ENCODE measurements at regions not wholly inside any gene's neighbourhood (a gene's known extent, or its start where the extent isn't known, plus 50 kb on each side); places are given as distances from the start of the nearest gene placed in this dataset.

DNA sequence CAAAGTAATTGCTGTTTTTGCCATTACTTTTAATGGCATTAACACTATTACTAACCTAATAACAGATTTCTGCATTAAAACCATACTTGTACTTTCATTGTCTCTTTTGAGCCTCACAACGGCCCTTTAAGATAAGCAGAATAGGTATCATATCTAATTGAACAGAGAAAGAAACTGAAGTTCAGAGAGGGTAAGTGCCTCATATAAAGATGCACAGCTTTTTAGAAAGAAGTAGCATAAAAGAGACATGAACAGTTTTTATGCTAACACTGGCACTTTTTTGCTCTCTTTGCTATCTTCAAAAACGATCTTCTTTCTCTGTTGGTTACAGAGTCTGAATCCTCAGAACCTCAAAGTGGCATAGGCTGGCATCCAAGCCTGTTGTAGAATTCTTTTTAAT is 102.9 kb upstream of the OR5AK2 start:
- TF ChIP-seq HDAC2 (IDR thresholded peaks at IDR 0.05) = no peak
- TF ChIP-seq RFX5 (IDR thresholded peaks at IDR 0.05; ENCODE audit: low read depth, low read length) = no peak
- TF ChIP-seq, protein P1, sequence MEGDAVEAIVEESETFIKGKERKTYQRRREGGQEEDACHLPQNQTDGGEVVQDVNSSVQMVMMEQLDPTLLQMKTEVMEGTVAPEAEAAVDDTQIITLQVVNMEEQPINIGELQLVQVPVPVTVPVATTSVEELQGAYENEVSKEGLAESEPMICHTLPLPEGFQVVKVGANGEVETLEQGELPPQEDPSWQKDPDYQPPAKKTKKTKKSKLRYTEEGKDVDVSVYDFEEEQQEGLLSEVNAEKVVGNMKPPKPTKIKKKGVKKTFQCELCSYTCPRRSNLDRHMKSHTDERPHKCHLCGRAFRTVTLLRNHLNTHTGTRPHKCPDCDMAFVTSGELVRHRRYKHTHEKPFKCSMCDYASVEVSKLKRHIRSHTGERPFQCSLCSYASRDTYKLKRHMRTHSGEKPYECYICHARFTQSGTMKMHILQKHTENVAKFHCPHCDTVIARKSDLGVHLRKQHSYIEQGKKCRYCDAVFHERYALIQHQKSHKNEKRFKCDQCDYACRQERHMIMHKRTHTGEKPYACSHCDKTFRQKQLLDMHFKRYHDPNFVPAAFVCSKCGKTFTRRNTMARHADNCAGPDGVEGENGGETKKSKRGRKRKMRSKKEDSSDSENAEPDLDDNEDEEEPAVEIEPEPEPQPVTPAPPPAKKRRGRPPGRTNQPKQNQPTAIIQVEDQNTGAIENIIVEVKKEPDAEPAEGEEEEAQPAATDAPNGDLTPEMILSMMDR (IDR thresholded peaks at IDR 0.05 in 2 of 3, conservative IDR thresholded peaks at IDR 0.05 in 1 of 3; ENCODE audit: control insufficient read depth in 2 of 3, extremely low read depth in 1 of 3, insufficient read depth in 1 of 3, low read depth in 3 of 3, low read length in 3 of 3) = no peak
- no peak for TF ChIP-seq NBN (IDR thresholded peaks at IDR 0.05)
- TF ChIP-seq MYC (IDR thresholded peaks at IDR 0.05; ENCODE audit: insufficient read depth, insufficient read length, insufficient replicate concordance, low read length, severe bottlenecking) = no peak
- TF ChIP-seq NFYB (IDR thresholded peaks at IDR 0.05; ENCODE audit: insufficient read depth, low read depth, low read length) = no peak
- TF ChIP-seq, protein P2, sequence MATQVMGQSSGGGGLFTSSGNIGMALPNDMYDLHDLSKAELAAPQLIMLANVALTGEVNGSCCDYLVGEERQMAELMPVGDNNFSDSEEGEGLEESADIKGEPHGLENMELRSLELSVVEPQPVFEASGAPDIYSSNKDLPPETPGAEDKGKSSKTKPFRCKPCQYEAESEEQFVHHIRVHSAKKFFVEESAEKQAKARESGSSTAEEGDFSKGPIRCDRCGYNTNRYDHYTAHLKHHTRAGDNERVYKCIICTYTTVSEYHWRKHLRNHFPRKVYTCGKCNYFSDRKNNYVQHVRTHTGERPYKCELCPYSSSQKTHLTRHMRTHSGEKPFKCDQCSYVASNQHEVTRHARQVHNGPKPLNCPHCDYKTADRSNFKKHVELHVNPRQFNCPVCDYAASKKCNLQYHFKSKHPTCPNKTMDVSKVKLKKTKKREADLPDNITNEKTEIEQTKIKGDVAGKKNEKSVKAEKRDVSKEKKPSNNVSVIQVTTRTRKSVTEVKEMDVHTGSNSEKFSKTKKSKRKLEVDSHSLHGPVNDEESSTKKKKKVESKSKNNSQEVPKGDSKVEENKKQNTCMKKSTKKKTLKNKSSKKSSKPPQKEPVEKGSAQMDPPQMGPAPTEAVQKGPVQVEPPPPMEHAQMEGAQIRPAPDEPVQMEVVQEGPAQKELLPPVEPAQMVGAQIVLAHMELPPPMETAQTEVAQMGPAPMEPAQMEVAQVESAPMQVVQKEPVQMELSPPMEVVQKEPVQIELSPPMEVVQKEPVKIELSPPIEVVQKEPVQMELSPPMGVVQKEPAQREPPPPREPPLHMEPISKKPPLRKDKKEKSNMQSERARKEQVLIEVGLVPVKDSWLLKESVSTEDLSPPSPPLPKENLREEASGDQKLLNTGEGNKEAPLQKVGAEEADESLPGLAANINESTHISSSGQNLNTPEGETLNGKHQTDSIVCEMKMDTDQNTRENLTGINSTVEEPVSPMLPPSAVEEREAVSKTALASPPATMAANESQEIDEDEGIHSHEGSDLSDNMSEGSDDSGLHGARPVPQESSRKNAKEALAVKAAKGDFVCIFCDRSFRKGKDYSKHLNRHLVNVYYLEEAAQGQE (IDR thresholded peaks at IDR 0.05; ENCODE audit: low read depth, low read length) = no peak

Measured in GM12878 (cell line).